GM12878 (cell line): ENCODE measurements at regions not wholly inside any gene's neighbourhood (a gene's known extent, or its start where the extent isn't known, plus 50 kb on each side); places are given as distances from the start of the nearest gene placed in this dataset.

Source experiments
- ATAC-seq: fragments of 200-7000 bp; cut with Tn5 transposase; 3 replicates; pipeline ENCODE4 v1.9.1; 2020; ENCODE audit warnings: mild to moderate bottlenecking, moderate library complexity
- BruUV-seq: library from RNA; stranded (reverse); fragments of 400-500 nt; replicated peaks from 2 replicates; lab custom pipeline; 2021; lab: Mats Ljungman, UMichigan
- CTCF ChIA-PET: fragments of 300-600 bp; sonication (Branson Sonifier 250); formaldehyde crosslinking; extraction: SDS; loops from one replicate; lab custom pipeline; 2021; ENCODE audit warnings: inconsistent platforms; lab: Yijun Ruan, JAX
- POLR2A ChIA-PET: fragments of 350-600 bp; formaldehyde crosslinking; extraction: SDS; loops from one replicate; lab custom pipeline; 2021; ENCODE audit warnings: inconsistent platforms; lab: Charles Lee
- RAD21 ChIA-PET: fragments of 300-600 bp; sonication (Branson Sonifier 250); formaldehyde crosslinking; loops from one replicate; lab custom pipeline; 2023; ENCODE audit warnings: antibody characterized with exemption; ENCODE audit not compliant: unreplicated experiment; lab: Charles Lee
- SMC1A ChIA-PET: fragments of 300-600 bp; sonication (Branson Sonifier 250); formaldehyde crosslinking; loops from one replicate; lab custom pipeline; 2023; ENCODE audit not compliant: unreplicated experiment, uncharacterized antibody; lab: Charles Lee
- DNase-seq: peaks from one replicate; pipeline ENCODE4 v3.0.0-alpha.2; 2011; ENCODE audit warnings: low read depth, low spot score
- FAIRE-seq: peaks from 3 replicates; lab custom pipeline; 2011; peaks lifted over from hg19 to GRCh38; lab: Jason Lieb, UNC
- H2AFZ ChIP-seq: 2 replicates; pipeline ENCODE4 v1.6.0; 2011; ENCODE audit warnings: low read depth, low read length, control low read depth; ENCODE audit not compliant: control insufficient read depth
- H3K27ac ChIP-seq: 2 replicates; pipeline ENCODE4 v1.5.1; 2011; ENCODE audit warnings: control low read depth; ENCODE audit not compliant: control insufficient read depth, insufficient read depth
- H3K27me3 ChIP-seq, 2 experiments: replicated peaks in 1 of 2; 2 replicates each; pipeline versions ENCODE4 v1.6.0 to v1.6.1; 2011; ENCODE audit warnings: low read length in 1 of 2; ENCODE audit not compliant: control insufficient read depth in 2 of 2, insufficient read depth in 2 of 2
- H3K36me3 ChIP-seq, 2 experiments: 2 replicates each; pipeline ENCODE4 v1.5.1; 2011; ENCODE audit warnings: low read length in 1 of 2; ENCODE audit not compliant: control insufficient read depth in 2 of 2, insufficient read depth in 2 of 2
- H3K4me1 ChIP-seq: 2 replicates; pipeline ENCODE4 v1.6.1; 2011; ENCODE audit warnings: mild to moderate bottlenecking, low read length, moderate library complexity, mixed read lengths; ENCODE audit not compliant: control insufficient read depth, insufficient read depth
- H3K4me2 ChIP-seq: 2 replicates; pipeline ENCODE4 v1.6.0; 2011; ENCODE audit warnings: control low read depth; ENCODE audit not compliant: control insufficient read depth, insufficient read depth
- H3K4me3 ChIP-seq: fragments of 200-600 bp; sonication (generic); 2 replicates; pipeline ENCODE4 v1.5.1; 2016
- H3K79me2 ChIP-seq: 2 replicates; pipeline ENCODE4 v1.6.0; 2011; ENCODE audit warnings: low read length; ENCODE audit not compliant: control insufficient read depth, insufficient read depth
- H3K9ac ChIP-seq: 2 replicates; pipeline ENCODE4 v1.8.0; 2011; ENCODE audit warnings: low read length, control low read depth, mixed read lengths; ENCODE audit not compliant: control insufficient read depth, insufficient read depth
- H3K9me3 ChIP-seq: replicated peaks from 3 replicates; pipeline ENCODE4 v1.5.1; 2011; ENCODE audit warnings: mild to moderate bottlenecking, low read length; ENCODE audit not compliant: control insufficient read depth, insufficient read depth
- H4K20me1 ChIP-seq: 2 replicates; pipeline ENCODE4 v1.6.0; 2011; ENCODE audit not compliant: control insufficient read depth, insufficient read depth
- CTCF ChIP-seq, 3 experiments: IDR thresholded peaks in 2 of 3; conservative IDR thresholded peaks in 1 of 3; 2 replicates each; pipeline ENCODE4 v1.5.1; 2011; ENCODE audit warnings: low read depth in 3 of 3, low read length in 3 of 3, mild to moderate bottlenecking in 3 of 3, control low read depth in 2 of 3, moderate library complexity in 2 of 3, inconsistent platforms in 1 of 3, mixed read lengths in 1 of 3; ENCODE audit not compliant: control insufficient read depth in 2 of 3, insufficient read depth in 1 of 3; ENCODE audit errors: extremely low read depth in 1 of 3
- ETV6 ChIP-seq, 2 experiments: fragments of 450-650 bp in 1 of 2; IDR thresholded peaks in 1 of 2; conservative IDR thresholded peaks in 1 of 2; 2 replicates each; pipeline ENCODE4 v1.6.1; 2014; ENCODE audit warnings: antibody characterized with exemption in 1 of 2, borderline replicate concordance in 1 of 2, low read depth in 1 of 2, mild to moderate bottlenecking in 1 of 2, moderate library complexity in 1 of 2
- GATAD2B ChIP-seq: fragments of 450-650 bp; conservative IDR thresholded peaks from 2 replicates; pipeline ENCODE4 v1.6.1; 2017; ENCODE audit warnings: low read depth, mild to moderate bottlenecking, moderate library complexity
- MAX ChIP-seq: IDR thresholded peaks from 2 replicates; pipeline ENCODE4 v1.6.1; 2012; ENCODE audit warnings: low read depth, low read length, improper control_type of control experiment
- NRF1 ChIP-seq: conservative IDR thresholded peaks from 2 replicates; pipeline ENCODE4 v1.6.1; 2011; ENCODE audit warnings: mild to moderate bottlenecking, low read depth, low read length, improper control_type of control experiment
- POLR2AphosphoS2 ChIP-seq: IDR thresholded peaks from 2 replicates; pipeline ENCODE4 v1.6.1; 2011; ENCODE audit warnings: low read depth, mild to moderate bottlenecking, low read length, improper control_type of control experiment, moderate library complexity
- POU2F2 ChIP-seq: IDR thresholded peaks from 3 replicates; pipeline ENCODE4 v1.6.1; 2011; ENCODE audit warnings: low read depth, mild to moderate bottlenecking, low read length, borderline replicate concordance
- RELA ChIP-seq: fragments of 450-650 bp; IDR thresholded peaks from 2 replicates; pipeline ENCODE4 v1.8.0; 2014; ENCODE audit warnings: borderline replicate concordance; ENCODE audit not compliant: partially characterized antibody
- SMC3 ChIP-seq: IDR thresholded peaks from 2 replicates; pipeline ENCODE4 v1.6.1; 2011; ENCODE audit warnings: low read length, improper control_type of control experiment, borderline replicate concordance
- SRF ChIP-seq, 2 experiments: IDR thresholded peaks; 2 replicates each; pipeline ENCODE4 v1.6.1; 2011; ENCODE audit warnings: low read depth in 2 of 2, low read length in 2 of 2, mild to moderate bottlenecking in 1 of 2, moderate library complexity in 1 of 2
- SUZ12 ChIP-seq: fragments of 200-600 bp; sonication (generic); IDR thresholded peaks from one replicate; pipeline ENCODE4 v1.6.1; 2018; ENCODE audit warnings: antibody characterized with exemption, mild to moderate bottlenecking; ENCODE audit not compliant: unreplicated experiment
- TAF1 ChIP-seq: IDR thresholded peaks from 2 replicates; pipeline ENCODE4 v1.6.1; 2011; ENCODE audit warnings: mild to moderate bottlenecking, low read depth, low read length, borderline replicate concordance
- TBL1XR1 ChIP-seq: IDR thresholded peaks from 2 replicates; pipeline ENCODE4 v1.6.1; 2012; ENCODE audit warnings: low read depth, low read length, improper control_type of control experiment
- ZBTB4 ChIP-seq: fragments of 450-650 bp; formaldehyde crosslinking; IDR thresholded peaks from 2 replicates; pipeline ENCODE4 v1.4.0; 2022; ENCODE audit warnings: mild to moderate bottlenecking, moderate library complexity
- ZNF622 ChIP-seq: fragments of 450-650 bp; IDR thresholded peaks from 2 replicates; pipeline ENCODE4 v1.6.1; 2017; ENCODE audit warnings: mild to moderate bottlenecking, inconsistent platforms
- WGBS: methylation state at CpG from one replicate; pipeline ENCODE4 v1.1.6; 2016; ENCODE audit warnings: low lambda C conversion rate; ENCODE audit not compliant: insufficient replicate concordance, insufficient coverage; ENCODE audit errors: missing lambda C conversion rate; 5-methylcytosine and 5-hydroxymethylcytosine counted together
- in situ Hi-C: fragments of 300-500 bp; cut with MboI; formaldehyde crosslinking; loops from 9 replicates; pipeline ENCODE4 v1.14.3; 2018; ENCODE audit warnings: mixed read lengths
- intact Hi-C: fragments of 100-400 bp; cut with micrococcal nuclease; formaldehyde crosslinking; loops from one replicate; pipeline ENCODE4 v1.14.2; 2022; ENCODE audit not compliant: unreplicated experiment

GRCh38 chr5:112514111-112514510 lies 95.0 kb upstream of the EPB41L4A start:
- Histone ChIP-seq H3K36me3 (no peaks in the 10 kb centered on the region), H2AFZ (no peak overlapping the region), H3K4me3 (no peak overlapping the region), H3K27ac (no peak overlapping the region), H3K9ac (no peak overlapping the region), H4K20me1 (no peaks in the 10 kb centered on the region), H3K4me1 (no peaks in the 10 kb centered on the region), H3K79me2 (no peaks in the 10 kb centered on the region), H3K4me2 (no peak overlapping the region), H3K9me3 (no peaks in the 10 kb centered on the region; the same call in 2 of the 3 replicates), H3K27me3 (no peaks in the 10 kb centered on the region)
- RAD21 ChIA-PET = no interaction called here
- CTCF ChIA-PET = interaction anchor here (1.3 kb wide), 2 partner anchors 10 to 21 kb away, joined by 5 to 6 read pairs; no protein-coding TSS in a partner anchor
- DNase-seq = no peak
- ATAC-seq = no peak
- intact Hi-C loops = no loop called here
- POLR2A ChIA-PET = no interaction called here
- no peak for FAIRE-seq
- WGBS = 60% methylated on average over 2 of the region's 2 CpGs
- no TSS peak for BruUV-seq
- in situ Hi-C loops = no loop called here
- SMC1A ChIA-PET = interaction anchor here (0.6 to 2.8 kb wide), 7 partner anchors 8 to 777 kb away, joined by 3 to 16 read pairs (median 5); no protein-coding TSS in a partner anchor
- TF ChIP-seq ETV6 (conservative IDR thresholded peaks at IDR 0.05 in 1 of 2, IDR thresholded peaks at IDR 0.05 in 1 of 2; ENCODE audit: borderline replicate concordance in 1 of 2, low read depth in 1 of 2) (no peak), RELA (no peak), SUZ12 (no peak), POU2F2 (no peak), GATAD2B (no peak), ZBTB4 (no peak), ZNF622 (no peak), CTCF (IDR thresholded peaks at IDR 0.05 in 2 of 3, conservative IDR thresholded peaks at IDR 0.05 in 1 of 3; ENCODE audit: control insufficient read depth in 2 of 3, extremely low read depth in 1 of 3, insufficient read depth in 1 of 3, low read depth in 3 of 3, low read length in 3 of 3) (no peak), MAX (no peak), POLR2AphosphoS2 (no peak), TBL1XR1 (no peak), SRF (IDR thresholded peaks at IDR 0.05; ENCODE audit: low read depth in 2 of 2, low read length in 2 of 2) (no peak), TAF1 (no peak), SMC3 (no peak), NRF1 (no peak)
